ENCODE measurements at regions not wholly inside any gene's neighbourhood (a gene's known extent, or its start where the extent isn't known, plus 50 kb on each side); places are given as distances from the start of the nearest gene placed in this dataset.
"Not testable (repeated sequence)": the region's sequence is repeated elsewhere in the genome, so short reads cannot be mapped to it uniquely, and the experiment has no call there.

DNA sequence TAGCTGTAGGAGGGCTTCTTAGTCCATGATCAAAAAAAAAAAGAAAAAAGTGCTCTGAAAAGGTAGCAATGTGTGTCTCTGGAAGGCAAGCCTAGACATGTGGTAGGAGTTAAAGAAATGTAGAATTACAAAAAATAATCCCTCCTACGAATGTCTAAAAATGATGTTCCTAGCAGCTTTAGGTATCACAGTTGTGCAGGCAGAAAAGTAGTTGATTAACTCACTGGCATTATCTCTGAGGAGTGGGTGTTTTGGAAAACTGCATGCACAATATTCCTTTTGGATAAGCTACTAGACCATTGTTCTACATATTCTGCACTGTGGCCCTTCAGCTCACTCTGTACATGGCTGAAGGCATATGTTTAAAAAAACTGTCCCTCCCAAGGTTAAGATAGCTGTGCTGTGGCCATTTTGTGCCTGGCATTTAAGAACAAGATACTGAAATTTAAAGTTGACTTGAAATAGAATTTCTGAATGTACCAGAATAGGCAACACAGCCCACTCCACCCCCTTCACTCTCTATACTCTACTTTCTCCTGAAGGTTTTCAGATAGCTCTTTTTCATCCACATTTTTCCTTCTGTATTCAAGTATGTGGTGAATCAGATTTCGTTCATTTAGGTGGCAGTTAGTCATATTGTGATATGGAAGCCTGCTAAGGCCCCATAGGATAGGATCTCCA, 463.9 kb upstream of the LRRC7 start:
- DNase-seq, result no peak
- ATAC-seq, result no peak
- intact Hi-C loops (cut with DNase I), result no loop called here

DNA sequence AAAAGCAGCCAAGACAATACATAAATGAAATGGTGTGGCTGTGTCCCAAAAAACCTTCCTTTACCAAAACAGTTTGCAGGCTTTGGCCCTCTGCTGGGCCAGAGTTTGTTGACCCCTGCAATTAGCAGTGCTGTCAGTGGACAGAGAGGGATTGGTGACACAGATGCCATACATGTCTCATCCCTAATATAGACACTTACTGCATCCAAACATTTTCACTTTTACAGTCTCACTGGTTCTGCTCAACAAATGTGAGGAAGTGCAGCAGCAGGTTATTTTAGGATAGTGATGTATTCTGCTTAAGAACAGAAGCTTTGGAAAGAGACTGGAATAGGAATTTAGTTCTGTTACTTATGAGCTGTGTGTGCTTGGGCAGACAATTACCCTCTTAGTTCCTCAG, 462.8 kb upstream of the LRRC7 start:
- ATAC-seq (no peak), DNase-seq (no peak)
- intact Hi-C loops (cut with DNase I), result no loop called here

DNA sequence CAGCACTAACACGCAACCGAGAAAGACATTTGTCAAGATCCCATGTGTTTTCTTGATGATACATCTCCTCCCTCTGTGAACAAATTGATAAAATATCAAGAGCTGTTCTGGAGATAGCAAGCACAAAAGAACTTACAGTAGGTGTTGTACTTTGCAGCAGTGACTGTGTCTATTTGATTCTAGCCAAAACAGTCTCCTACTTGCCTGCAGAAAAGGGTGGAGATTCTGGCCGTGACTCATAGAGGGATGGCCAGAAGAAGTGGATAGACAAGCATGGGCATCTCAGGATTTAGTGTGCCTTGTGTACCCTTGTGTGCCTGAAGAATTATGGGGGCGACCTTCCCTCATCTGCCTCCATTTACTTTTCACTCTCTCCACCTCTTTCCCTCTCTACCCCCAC, 458.4 kb upstream of the LRRC7 start:
- ATAC-seq (no peak), DNase-seq (no peak)
- intact Hi-C loops (cut with DNase I), result no loop called here

DNA sequence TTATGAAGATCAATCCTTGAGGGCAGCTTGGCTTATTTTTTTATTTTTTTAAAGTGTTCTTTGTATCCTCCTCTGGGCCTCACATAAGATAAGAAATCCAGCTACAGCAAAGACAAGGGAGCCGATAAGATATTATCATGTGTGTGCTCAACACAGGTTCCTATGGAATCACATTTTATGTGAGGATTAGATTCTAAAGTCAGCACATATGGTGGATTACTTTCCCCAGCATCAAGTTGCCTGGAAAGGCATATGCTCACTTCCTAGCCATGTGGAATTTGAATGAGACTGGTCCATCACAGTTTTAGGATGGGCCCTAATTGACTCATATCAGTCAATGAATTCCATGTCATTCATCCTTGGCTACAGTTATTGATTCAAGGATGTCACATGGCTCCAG, 456.9 kb upstream of the LRRC7 start:
- no peak for DNase-seq
- no peak for ATAC-seq
- intact Hi-C loops (cut with DNase I), result no loop called here

DNA sequence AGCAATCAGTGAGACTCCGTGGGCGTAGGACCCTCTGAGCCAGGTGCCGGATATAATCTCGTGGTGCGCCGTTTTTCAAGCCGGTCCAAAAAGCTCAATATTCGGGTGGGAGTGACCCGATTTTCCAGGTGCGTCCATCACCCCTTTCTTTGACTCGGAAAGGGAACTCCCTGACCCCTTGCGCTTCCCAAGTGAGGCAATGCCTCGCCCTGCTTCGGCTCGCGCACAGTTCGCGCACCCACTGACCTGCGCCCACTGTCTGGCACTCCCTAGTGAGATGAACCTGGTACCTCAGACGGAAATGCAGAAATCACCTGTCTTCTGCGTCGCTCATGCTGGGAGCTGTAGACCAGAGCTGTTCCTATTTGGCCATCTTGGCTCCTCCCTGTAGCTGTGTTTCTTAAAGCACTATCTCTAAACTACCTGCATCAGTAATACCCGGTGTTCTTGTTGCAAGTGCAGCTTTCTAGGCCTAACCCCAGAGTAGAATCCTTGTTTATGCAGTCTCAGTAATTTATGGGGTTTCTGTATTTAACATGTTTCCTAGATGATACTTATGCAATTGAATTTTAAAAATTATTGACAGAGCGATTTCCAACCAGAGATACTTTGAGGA, 447.5 kb upstream of the LRRC7 start:
- DNase-seq; intact Hi-C loops (cut with DNase I); ATAC-seq: not testable (repeated sequence)

DNA sequence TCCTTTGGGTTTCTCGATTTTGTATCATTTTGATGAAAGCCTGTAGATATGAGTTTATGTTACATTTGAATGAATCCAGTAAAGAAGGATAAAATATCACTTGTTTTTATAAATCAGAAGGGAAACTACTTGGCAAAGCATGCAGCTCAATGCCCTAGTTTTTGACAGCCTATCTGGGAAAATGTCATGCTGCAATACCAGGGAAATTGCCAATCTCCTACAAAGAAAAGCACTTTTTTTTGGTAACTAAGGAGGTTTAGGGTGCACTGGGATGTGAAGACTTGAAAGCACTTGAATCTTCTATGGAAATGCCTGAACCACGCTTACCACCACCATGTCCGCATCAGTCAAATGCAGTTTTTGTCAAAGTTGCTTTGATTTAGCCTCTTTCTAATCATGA, 446.9 kb upstream of the LRRC7 start:
- intact Hi-C loops (cut with DNase I), result no loop called here
- ATAC-seq (peak in 1 of 2 donors; percentile 27), DNase-seq (no peak)

DNA sequence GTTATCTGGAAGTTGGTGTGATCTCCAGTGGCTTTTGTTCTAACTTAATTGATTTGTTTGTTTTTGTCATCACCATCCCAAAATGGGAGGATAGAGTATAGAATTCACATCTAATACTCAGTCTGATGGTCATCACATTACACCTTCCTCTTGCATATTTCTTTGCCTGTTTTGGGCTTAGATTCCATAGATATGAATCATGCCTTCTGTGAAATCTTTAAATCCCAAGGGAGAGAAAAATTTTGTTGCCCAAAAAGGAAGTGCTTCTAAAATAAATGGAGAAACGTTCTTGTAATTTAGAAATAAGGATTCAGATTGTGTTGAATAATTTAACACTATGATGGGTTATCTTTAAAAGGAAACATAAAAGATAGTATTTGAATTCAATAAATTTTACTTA, 446.0 kb upstream of the LRRC7 start:
- DNase-seq, result no peak
- intact Hi-C loops (cut with DNase I), result no loop called here
- ATAC-seq, result no peak

DNA sequence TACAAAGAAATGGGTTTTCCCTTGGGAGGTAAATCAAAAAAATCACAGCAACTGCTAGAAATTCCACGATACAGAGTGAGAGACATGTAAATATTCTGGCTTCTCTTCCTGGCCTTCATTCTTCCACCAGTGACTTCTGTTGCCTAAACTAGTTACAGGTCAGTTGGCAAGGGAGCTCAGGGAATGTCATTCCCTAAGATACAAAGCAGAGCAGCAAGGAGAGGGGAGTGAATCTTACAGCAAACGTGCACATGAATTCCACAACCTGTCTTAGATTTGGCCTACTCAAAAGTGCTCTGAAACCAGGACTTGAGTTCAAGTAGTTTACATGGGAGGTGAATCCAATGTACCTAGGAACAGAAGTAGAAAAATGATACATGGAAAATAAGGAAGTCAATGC, 445.3 kb upstream of the LRRC7 start:
- DNase-seq, result no peak
- intact Hi-C loops (cut with DNase I), result no loop called here
- ATAC-seq, result no peak

DNA sequence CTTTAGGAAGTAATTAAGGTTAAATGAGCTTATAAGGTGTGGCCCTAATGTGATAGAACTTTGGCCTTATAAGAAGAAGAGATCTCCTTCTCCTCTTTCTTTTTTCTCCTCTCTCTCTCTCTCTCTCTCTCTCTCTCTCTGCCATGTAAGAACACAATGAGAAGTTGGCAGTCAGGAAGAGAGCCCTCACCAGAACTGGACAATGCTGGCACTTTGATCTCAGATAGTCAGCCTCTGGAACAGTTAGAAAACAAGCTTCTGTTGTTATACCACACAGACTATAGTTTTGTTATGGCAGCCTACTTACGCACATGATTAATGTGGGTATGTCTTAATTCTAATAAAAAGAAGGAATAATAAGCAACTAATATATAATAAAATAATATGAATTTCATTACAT, 444.2 kb upstream of the LRRC7 start:
- intact Hi-C loops (cut with DNase I), result no loop called here
- DNase-seq (no peak), ATAC-seq (no peak)

DNA sequence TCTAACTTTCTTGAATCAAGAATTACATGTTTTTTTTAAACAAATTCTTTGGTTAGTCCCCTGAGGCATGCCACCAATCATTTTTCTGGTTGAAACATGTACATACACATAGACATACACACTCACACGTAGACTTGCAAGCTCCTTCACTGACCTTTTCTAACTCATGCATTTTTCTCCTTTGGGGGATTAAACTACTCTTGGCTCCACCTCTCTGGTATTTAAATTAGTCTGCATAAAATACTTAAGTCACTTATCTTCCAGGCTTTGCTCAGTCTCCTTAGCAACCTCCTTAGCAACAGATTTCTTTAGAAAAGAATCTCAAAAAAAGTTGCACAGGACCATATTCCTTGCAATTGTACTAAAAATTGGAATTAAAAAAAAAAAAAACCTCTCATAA, 440.9 kb upstream of the LRRC7 start:
- intact Hi-C loops (cut with DNase I), result no loop called here
- no peak for ATAC-seq
- DNase-seq, result no peak

DNA sequence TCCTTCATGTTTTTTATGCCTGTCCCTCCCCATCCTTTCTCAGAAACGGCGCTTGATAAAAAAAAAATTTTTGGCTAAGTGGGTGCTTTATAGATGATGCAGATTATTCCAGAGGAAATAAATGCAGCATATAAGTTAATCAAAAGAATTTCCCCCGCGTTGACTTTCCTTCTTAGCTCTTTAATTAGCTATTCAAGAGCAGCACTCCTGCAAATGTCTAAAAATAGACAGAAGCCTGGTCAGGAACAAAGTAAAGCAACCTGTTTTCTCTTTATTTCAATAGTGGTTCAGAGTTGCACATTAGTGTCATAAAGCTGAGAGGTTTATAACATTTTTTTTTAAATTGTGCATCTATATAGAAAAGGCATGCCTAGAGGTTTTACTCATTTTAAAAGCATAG, 439.5 kb upstream of the LRRC7 start:
- no peak for ATAC-seq
- intact Hi-C loops (cut with DNase I), result no loop called here
- DNase-seq, result no peak

DNA sequence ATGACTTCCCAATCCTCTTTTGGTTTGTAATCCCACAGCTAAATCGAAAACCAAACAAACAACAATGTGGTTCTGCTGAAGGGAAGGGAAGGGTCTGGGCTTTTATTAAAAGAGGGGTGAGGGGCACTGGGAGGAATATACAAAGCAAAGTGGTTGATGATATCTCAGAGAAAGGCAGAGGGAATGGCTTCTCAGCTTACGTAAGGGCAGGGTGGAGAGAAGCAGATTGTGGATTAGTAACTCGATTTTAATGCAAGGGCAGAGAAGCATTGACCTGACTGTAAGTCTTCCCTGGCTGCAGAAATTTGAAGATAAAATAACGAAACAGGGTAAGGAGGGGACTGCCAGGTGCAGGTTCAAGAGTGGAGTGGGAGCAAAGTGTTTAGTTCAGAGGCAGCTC, 438.2 kb upstream of the LRRC7 start:
- intact Hi-C loops (cut with DNase I), result no loop called here
- no peak for DNase-seq
- no peak for ATAC-seq

DNA sequence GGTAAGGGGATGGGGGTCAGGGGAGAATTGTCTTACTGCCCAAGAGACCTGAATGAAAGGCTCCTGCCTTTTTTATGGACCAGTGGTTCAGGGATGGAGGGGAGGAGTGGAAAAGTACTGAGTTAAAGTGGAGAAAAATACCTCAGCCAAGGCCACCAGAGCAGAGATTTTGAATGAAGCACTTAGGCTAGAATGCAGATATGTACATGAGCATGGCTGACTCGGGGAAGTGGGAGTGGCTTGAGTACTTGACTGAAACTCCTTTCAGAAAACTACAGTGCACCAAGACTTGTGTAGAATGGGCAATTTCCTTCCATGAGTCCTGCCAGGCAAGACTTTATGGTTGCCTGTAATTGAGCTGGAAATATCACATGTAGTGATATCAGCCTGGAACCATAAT, 429.6 kb upstream of the LRRC7 start:
- intact Hi-C loops (cut with DNase I), result no loop called here
- ATAC-seq, result no peak
- DNase-seq, result no peak

DNA sequence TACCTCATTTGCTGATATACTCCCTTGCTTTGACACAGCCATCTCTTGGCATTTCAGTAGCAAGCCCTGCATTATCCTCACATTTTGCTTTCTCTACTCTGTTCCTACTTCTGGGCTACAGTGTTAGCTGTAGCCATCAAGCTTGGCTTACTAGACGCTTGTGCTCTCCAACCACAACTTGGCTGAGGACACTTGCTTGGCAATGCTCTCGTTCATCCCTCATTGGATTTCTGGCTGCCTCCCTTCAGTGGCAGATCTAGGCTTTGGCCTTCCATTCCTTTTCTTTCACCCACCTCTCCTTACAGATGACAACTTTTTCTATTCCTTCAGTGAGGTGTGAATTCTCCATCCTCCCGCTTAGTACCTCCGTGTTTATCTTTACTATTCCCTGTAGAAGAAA, 428.7 kb upstream of the LRRC7 start:
- ATAC-seq (peak; percentile 48 to 89), DNase-seq (peak; percentile 20)
- intact Hi-C loops (cut with DNase I), result no loop called here

DNA sequence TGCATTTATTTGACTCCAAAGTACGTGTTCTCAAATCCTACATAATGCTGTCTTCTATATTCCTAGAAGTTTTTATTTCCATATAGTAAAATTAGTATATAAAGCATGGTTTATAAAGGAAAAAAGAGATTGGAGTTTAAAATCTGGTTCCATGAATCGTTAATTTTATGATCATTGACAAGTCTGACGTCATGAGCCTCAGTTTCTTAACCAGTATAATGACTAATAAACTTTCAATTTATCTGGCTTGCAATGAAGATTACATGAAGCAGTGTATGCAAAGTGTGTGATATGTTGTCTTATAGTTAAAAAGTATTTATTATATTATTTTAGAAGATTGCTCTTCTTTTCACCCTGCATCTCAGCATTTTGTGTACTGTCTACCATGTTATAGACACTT, 421.4 kb upstream of the LRRC7 start:
- intact Hi-C loops (cut with DNase I), result no loop called here
- ATAC-seq (no peak), DNase-seq (no peak)

DNA sequence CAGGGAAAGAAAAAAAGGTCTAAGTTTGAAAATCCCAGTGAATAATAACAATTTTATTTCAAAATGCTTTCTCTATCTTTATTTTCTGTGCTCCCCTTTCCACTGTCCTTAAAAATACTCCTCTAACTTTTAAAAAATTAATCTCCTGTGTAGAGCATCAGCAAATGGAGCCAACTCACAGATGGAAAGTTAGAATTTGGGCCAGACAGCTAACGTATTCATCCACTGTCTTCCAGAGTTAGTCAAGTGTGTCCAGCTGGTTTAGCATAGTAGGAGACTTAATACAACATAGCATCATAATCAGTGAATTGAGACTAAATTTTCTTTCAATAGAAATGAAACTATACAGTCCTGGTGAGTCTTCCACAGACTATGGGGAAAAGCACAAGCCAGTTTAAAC, 419.0 kb upstream of the LRRC7 start:
- DNase-seq (no peak), ATAC-seq (no peak)
- intact Hi-C loops (cut with DNase I), result no loop called here

DNA sequence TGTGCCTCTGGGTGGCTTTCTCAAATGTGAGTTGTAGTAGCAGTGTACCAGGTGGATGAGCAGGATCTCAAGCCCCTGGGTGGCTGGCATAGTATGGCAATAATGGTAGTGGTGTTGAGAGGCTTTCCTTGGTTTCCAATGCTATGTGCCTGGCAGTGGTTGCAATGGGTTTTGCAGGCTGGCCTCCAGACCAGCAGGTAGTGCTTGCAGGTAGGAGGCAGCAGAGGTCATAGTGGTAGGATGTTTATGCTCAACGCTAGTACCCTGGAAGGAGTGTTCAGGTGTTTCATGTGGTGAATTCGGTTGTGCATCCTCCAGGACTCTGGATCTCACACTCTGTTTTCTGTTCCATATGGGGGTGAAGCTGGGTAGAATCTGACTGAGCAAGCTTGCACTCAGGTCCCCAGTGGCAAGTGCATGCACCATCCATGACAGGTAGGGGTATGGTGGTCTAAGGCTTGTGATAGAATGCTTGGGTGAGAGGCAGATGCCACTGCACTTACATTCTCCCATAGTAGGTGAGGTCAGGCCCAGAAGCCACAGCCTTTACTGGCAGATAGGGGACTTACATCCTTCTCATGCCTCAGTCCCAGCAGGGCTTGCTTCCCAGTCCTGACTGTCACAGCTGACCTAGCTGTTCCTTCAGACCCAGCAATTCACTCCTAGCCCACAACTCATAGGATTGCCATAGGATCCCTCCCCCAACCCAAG, 410.5 kb upstream of the LRRC7 start:
- DNase-seq, result no peak
- intact Hi-C loops (cut with DNase I), result no loop called here
- ATAC-seq, result no peak

DNA sequence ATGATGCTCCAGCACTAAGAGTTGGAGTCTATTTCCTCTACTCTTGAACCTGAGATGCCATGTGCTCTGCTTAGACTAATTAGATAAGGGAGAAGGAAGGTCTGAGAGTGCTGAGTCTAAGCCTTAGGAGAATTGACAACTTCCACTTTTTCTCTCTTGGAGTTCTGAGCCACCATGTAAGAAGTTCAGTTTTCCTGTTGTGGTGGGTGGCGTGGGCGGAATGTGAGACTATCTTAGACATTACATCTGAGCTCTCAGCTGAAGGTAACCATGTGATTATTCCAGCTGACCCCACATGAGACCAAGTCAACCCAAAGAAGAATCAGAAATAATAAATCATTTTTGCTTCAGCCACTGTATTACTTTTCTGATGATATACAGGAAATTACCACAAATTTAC, 404.5 kb upstream of the LRRC7 start:
- no peak for DNase-seq
- no peak for ATAC-seq
- intact Hi-C loops (cut with DNase I), result no loop called here

DNA sequence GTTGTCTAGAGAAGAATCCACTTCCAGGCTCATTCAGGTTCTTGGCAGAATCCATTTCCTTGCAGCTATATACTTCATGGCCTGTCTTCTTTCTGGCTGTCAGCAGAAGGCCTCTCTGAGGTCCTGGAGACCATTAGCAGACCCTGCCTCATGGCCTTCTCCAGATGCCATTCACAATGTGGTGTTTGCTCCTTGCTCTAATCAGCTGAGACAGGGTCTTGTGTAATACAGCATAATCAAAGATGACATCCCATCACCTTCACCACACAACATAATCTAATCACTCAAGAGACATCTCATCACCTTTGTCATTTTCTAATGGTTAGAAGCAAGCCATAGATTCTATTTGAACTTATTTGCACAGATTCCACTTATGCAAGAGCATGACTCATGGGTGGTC, 403.9 kb upstream of the LRRC7 start:
- intact Hi-C loops (cut with DNase I), result no loop called here
- no peak for ATAC-seq
- no peak for DNase-seq

DNA sequence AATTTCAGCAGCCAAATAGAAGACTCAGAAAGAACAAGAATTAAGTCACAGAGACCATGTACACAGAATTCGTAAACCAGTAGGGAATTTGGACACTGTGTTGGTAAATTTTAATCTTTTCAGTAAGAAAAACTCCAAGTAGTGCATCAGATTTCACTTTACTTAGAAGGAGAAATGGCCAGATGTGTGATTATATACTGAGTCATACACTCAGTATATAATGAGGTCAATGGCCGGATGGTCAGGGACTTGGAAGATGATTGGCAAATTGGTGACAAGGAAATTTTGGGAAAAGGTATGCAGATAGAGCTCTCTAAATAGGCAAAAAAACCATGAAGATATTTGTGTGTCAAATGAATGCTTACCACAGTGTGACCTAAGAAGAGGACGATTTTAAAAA, 399.8 kb upstream of the LRRC7 start:
- intact Hi-C loops (cut with DNase I), result no loop called here
- DNase-seq (no peak), ATAC-seq (no peak)

DNA sequence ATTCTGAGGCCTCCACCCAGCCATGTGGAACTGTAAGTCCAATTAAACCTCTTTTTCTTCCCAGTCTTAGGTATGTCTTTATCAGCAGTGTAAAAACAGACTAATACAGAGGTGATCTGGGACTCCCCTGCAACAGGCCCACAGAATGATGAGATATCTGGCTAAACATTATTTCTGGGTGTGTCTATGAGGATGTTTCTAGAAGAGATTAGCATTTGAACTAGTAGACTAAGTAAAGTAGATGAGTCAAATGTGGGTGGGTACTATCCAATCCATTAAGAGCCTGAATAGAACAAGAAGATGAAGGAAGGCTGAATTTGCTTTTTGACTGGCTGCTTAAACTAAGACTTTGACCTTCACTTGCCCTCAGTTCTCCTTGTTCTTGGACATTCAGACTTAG, 396.5 kb upstream of the LRRC7 start:
- ATAC-seq, result no peak
- no peak for DNase-seq
- intact Hi-C loops (cut with DNase I), result no loop called here
